GM21619 (cell line): ENCODE measurements at regions not wholly inside any gene's neighbourhood (a gene's known extent, or its start where the extent isn't known, plus 50 kb on each side); places are given as distances from the start of the nearest gene placed in this dataset.
"Not testable (repeated sequence)": the region's sequence is repeated elsewhere in the genome, so short reads cannot be mapped to it uniquely, and the experiment has no call there.

Experiments
- ATAC-seq: cut with Tn5 transposase; IDR thresholded peaks from one replicate; pipeline ENCODE4 v1.9.1; 2021; ENCODE audit not compliant: unreplicated experiment

- ATAC-seq, result no peak
These were observed 56.2 kb upstream of the NID2 start for GRCh38 chr14:52124791-52125684.

- not testable (repeated sequence) for ATAC-seq
These were observed 53.3 kb upstream of the NID2 start for GRCh38 chr14:52122163-52122562.

GRCh38 chr14:52121441-52121840 is 52.6 kb upstream of the NID2 start:
- no peak for ATAC-seq

GRCh38 chr14:52119030-52119429 is 50.2 kb upstream of the NID2 start:
- no peak for ATAC-seq
